ENCODE measurements at regions not wholly inside any gene's neighbourhood (a gene's known extent, or its start where the extent isn't known, plus 50 kb on each side); places are given as distances from the start of the nearest gene placed in this dataset.

DNA sequence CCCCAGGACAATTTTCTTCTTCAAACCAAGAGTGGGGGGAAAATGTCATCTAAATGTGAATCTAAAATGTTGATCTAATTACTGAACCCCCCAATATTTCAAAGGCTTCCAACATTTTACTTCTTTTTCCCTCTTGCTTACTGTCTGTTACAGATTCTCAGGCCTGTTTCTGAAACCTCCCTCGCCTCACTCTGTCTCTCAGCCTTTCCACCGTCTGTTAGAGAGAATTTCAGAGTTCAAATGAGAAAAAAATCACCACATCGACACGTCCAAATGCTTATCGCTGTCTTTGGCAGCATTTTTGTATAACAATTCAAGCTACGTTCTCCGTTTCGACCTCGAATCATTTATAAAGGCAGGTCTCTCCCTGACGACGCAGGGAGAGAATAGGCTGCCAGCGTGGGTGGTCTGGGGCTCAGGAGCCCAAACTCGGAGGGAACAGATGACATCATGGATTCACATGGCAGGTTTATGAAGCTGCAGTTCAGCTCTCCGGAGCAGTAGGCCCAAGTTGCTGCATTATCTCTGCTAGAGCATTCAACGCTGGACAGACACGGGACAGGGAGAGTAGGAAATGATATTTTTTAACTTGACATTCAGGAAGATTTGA is 139.8 kb downstream of the GAS1 start:
- no peaks in the 10 kb centered on the region for H3K36me3 ChIP-seq
- H3K27ac ChIP-seq, result peak overlapping the region in 7 of 10 donors; percentile 21 to 72 (median 56)
- peaks cover 0 to 5% (median 0%) of the 10 kb centered on the region in 7 donors for H3K27me3 ChIP-seq
- ATAC-seq (peak in 6 of 8 donors; percentile 31 to 76 (median 66)), DNase-seq (peak in 1 of 2 donors; percentile 9)
- H3K9me3 ChIP-seq, result peaks cover 0 to 3% (median 0%) of the 10 kb centered on the region in 11 donors
- 41 to 48% methylated on average over 16 of the region's 16 CpGs for WGBS, 2 donors
- intact Hi-C loops (cut with DNase I), result no loop called here
- H3K4me1 ChIP-seq, result no peaks in the 10 kb centered on the region
- no peak overlapping the region for H3K4me3 ChIP-seq
- TF ChIP-seq, protein P1, sequence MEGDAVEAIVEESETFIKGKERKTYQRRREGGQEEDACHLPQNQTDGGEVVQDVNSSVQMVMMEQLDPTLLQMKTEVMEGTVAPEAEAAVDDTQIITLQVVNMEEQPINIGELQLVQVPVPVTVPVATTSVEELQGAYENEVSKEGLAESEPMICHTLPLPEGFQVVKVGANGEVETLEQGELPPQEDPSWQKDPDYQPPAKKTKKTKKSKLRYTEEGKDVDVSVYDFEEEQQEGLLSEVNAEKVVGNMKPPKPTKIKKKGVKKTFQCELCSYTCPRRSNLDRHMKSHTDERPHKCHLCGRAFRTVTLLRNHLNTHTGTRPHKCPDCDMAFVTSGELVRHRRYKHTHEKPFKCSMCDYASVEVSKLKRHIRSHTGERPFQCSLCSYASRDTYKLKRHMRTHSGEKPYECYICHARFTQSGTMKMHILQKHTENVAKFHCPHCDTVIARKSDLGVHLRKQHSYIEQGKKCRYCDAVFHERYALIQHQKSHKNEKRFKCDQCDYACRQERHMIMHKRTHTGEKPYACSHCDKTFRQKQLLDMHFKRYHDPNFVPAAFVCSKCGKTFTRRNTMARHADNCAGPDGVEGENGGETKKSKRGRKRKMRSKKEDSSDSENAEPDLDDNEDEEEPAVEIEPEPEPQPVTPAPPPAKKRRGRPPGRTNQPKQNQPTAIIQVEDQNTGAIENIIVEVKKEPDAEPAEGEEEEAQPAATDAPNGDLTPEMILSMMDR (IDR thresholded peaks at IDR 0.05), result no peak

DNA sequence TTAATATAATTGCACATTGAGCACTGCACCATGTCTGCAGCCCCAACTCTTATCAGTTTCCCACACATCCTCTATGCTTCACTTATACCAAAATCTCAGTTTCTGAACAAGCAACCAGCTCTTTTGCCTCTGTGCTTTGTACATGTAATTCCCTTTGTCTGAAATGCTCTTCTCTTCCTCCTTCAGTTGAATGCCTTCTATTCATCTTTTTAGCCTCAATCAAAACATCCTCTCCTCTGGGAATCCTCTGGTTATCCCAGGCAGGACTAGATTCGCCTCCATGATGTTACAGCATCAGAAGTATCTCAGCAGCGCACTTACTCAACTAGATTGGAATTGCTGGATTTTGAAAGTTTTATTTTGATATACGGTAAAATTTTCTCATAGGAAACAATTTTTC is 143.3 kb downstream of the GAS1 start:
- Histone ChIP-seq H3K4me1 (no peaks in the 10 kb centered on the region), H3K4me3 (no peak overlapping the region), H3K36me3 (no peaks in the 10 kb centered on the region), H3K27ac (no peak overlapping the region), H3K9me3 (peaks cover 0 to 3% (median 0%) of the 10 kb centered on the region in 11 donors), H3K27me3 (peaks cover 0 to 5% (median 0%) of the 10 kb centered on the region in 7 donors)
- DNase-seq, result no peak
- no peak for ATAC-seq
- 71 to 79% methylated on average over 3 of the region's 3 CpGs for WGBS, 2 donors
- intact Hi-C loops (cut with DNase I), result no loop called here
- TF ChIP-seq, protein P1 (IDR thresholded peaks at IDR 0.05), result no peak

DNA sequence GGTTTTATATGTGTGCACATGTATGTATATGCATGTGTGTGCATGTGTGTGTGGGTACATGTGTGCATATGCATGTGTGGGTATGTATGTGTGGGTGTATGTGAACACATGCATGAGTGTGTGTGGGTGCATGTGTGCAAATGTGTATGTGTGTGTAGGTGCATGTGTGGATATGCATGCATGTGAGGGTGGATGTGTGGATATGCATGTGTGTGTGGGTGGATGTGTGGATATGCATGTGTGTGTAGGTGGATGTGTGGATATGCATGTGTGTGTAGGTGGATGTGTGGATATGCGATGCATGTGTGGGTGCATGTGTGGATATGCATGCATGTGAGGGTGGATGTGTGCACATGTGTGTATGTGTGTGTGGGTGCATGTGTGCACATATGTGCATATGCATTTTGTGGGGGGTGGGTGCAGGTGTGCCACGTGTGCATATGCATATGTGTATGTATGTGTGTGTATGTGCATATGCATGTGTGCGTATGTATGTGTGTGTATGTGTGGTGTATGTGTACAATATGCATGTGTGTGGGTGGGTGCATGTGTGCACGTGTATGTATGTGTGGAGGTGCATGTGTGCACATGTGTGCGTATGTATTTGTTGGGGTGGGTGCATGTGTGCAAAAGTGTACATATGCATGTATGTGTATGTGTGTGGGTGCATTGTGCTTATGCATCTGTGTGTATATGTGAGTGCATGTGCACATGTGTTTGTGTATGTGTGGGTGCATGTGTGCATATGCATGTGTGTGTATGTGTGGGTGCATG is 144.2 kb downstream of the GAS1 start:
- ATAC-seq (no peak), DNase-seq (no peak)
- TF ChIP-seq, protein P1 (IDR thresholded peaks at IDR 0.05), result no peak
- Histone ChIP-seq H3K9me3 (peaks cover 0 to 3% (median 0%) of the 10 kb centered on the region in 11 donors), H3K27ac (no peak overlapping the region), H3K27me3 (peaks cover 0 to 5% (median 0%) of the 10 kb centered on the region in 7 donors), H3K36me3 (no peaks in the 10 kb centered on the region), H3K4me3 (no peak overlapping the region), H3K4me1 (no peaks in the 10 kb centered on the region)
- WGBS, 2 donors, result 95 to 98% methylated on average over 5 of the region's 5 CpGs
- intact Hi-C loops (cut with DNase I), result no loop called here

DNA sequence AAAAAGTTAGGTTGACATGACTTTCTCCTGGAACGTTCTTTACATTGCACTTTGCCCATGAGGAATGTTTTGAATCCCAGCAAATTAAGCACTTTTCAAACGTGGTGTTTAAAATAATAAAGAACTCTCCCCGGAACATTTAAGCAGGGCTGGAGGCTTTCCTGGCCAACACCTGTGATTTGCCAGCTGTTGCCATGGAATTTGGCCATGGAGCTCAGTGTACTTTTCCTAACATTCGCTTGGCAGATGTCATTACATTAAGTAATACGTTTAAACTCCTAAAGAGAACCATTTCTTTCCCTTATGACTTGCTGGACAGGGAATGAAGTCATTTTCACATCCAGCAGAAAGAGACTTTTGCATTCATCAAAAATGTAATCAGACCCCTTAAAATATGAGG is 146.1 kb downstream of the GAS1 start:
- 59 to 66% methylated on average over 5 of the region's 5 CpGs for WGBS, 2 donors
- Histone ChIP-seq H3K9me3 (peaks cover 0 to 3% (median 0%) of the 10 kb centered on the region in 11 donors), H3K27ac (peak overlapping the region in 3 of 10 donors; percentile 6 to 20 (median 13)), H3K4me1 (peaks cover 0 to 3% (median 0%) of the 10 kb centered on the region in 9 donors), H3K4me3 (no peak overlapping the region), H3K27me3 (peaks cover 0 to 5% (median 0%) of the 10 kb centered on the region in 7 donors), H3K36me3 (no peaks in the 10 kb centered on the region)
- peak in 2 of 8 donors; percentile 45 to 51 for ATAC-seq
- TF ChIP-seq, protein P1 (IDR thresholded peaks at IDR 0.05), result no peak
- no peak for DNase-seq
- intact Hi-C loops (cut with DNase I), result no loop called here

Measured in heart right ventricle (tissue), 16 donors.